ENCODE measurements at regions not wholly inside any gene's neighbourhood (a gene's known extent, or its start where the extent isn't known, plus 50 kb on each side); places are given as distances from the start of the nearest gene placed in this dataset.

DNA sequence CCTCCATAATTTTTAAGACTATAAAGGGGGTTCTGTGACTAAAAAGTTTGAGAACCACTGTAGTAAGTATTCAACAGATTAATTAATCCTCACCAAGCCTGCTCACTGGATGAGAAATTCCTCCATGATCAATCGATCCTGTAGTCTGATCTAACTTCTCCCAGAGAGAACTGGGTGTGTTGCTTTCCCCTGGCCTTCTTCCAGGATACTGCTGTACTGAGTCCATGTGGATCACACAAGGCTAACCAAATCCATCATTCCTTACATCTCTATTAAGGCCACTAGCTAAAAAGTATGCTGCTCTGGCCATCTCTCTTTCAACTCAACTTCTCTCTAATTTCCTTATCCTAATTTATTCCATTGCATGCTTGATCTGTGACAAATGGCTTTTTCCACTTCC lies 280.2 kb upstream of the PCSK5 start:
- Histone ChIP-seq H3K36me3 (ENCODE audit: control insufficient read depth in 2 of 2, extremely low read depth in 1 of 2, insufficient read depth in 2 of 2, low read length in 2 of 2) (no peaks in the 10 kb centered on the region), H3K27me3 (ENCODE audit: control insufficient read depth in 2 of 2, insufficient read depth in 2 of 2, low read length in 2 of 2) (no peaks in the 10 kb centered on the region), H3K79me2 (ENCODE audit: control insufficient read depth, insufficient read depth, low read length) (no peaks in the 10 kb centered on the region), H3K9me1 (replicated peaks; ENCODE audit: control insufficient read depth, extremely low read depth, insufficient read depth, low read length) (no peaks in the 10 kb centered on the region), H3K9me3 (replicated peaks; ENCODE audit: control insufficient read depth, insufficient read depth, low read length) (no peaks in the 10 kb centered on the region), H3K4me1 (ENCODE audit: control insufficient read depth, extremely low read depth, insufficient read depth, low read length) (no peaks in the 10 kb centered on the region), H3K4me2 (ENCODE audit: insufficient read depth, low read length) (no peak overlapping the region), H3K27ac (ENCODE audit: insufficient read depth, low read depth, low read length) (no peak overlapping the region), H3K4me3 (replicated peaks in 1 of 3; ENCODE audit: insufficient read depth in 1 of 3, low read depth in 1 of 3, low read length in 3 of 3) (no peak overlapping the region), H3K9ac (replicated peaks; ENCODE audit: extremely low read depth, insufficient read depth, low read length) (no peak overlapping the region), H2AFZ (ENCODE audit: low read depth, low read length) (no peak overlapping the region), H4K20me1 (replicated peaks; ENCODE audit: control insufficient read depth, extremely low read depth, insufficient read depth, low read length) (no peaks in the 10 kb centered on the region)
- CTCF ChIA-PET, result no interaction called here
- TF ChIP-seq EZH2 (IDR thresholded peaks at IDR 0.05; ENCODE audit: borderline replicate concordance, low read depth, low read length, severe bottlenecking), result no peak
- no peak for TF ChIP-seq MYC (IDR thresholded peaks at IDR 0.05; ENCODE audit: low read depth, low read length)
- TF ChIP-seq, protein P1, sequence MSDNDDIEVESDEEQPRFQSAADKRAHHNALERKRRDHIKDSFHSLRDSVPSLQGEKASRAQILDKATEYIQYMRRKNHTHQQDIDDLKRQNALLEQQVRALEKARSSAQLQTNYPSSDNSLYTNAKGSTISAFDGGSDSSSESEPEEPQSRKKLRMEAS (IDR thresholded peaks at IDR 0.05; ENCODE audit: insufficient read depth, insufficient read length), result no peak
- no peak for TF ChIP-seq FOS (IDR thresholded peaks at IDR 0.05; ENCODE audit: borderline replicate concordance, insufficient read depth, low read length)
- no peak for TF ChIP-seq JUN (IDR thresholded peaks at IDR 0.05; ENCODE audit: borderline replicate concordance, insufficient read depth, insufficient read length, low read depth)
- intact Hi-C loops (cut with micrococcal nuclease), result no loop called here
- no TSS peak for BruUV-seq (replicated peaks)
- FAIRE-seq (no peak), DNase-seq (ENCODE audit: low read depth, low spot score) (no peak)
- POLR2A ChIA-PET, result no interaction called here
- dilution Hi-C loops (cut with MboI; ENCODE audit: extremely low pct_ligation_motif_present, low sequenced_read_pairs), result no loop called here

DNA sequence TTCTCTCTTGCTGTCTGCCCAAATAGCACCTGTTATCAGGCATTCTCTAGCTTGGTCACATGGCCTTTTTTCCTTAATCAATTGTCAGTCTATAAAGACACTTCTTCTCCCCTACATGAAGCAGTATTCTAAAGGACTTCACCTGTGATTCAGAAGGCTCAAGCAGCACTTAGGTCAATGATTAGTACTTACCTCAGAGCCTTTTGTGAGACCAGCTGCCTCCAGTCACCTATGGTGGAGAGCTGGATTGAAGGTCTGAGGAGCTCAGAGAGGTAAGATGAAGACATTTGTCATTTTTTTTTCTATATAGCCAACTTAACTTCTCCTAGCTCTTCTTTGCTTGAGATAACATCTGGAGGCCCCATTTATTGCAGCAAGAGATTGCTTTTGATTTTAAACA lies 278.3 kb upstream of the PCSK5 start:
- Histone ChIP-seq H3K79me2 (ENCODE audit: control insufficient read depth, insufficient read depth, low read length) (no peaks in the 10 kb centered on the region), H4K20me1 (replicated peaks; ENCODE audit: control insufficient read depth, extremely low read depth, insufficient read depth, low read length) (no peaks in the 10 kb centered on the region), H3K27me3 (ENCODE audit: control insufficient read depth in 2 of 2, insufficient read depth in 2 of 2, low read length in 2 of 2) (no peaks in the 10 kb centered on the region), H3K9ac (replicated peaks; ENCODE audit: extremely low read depth, insufficient read depth, low read length) (no peak overlapping the region), H3K36me3 (ENCODE audit: control insufficient read depth in 2 of 2, extremely low read depth in 1 of 2, insufficient read depth in 2 of 2, low read length in 2 of 2) (no peaks in the 10 kb centered on the region), H3K9me1 (replicated peaks; ENCODE audit: control insufficient read depth, extremely low read depth, insufficient read depth, low read length) (no peaks in the 10 kb centered on the region), H3K4me1 (ENCODE audit: control insufficient read depth, extremely low read depth, insufficient read depth, low read length) (no peaks in the 10 kb centered on the region), H3K27ac (ENCODE audit: insufficient read depth, low read depth, low read length) (no peak overlapping the region), H3K9me3 (replicated peaks; ENCODE audit: control insufficient read depth, insufficient read depth, low read length) (no peaks in the 10 kb centered on the region), H3K4me3 (replicated peaks in 1 of 3; ENCODE audit: insufficient read depth in 1 of 3, low read depth in 1 of 3, low read length in 3 of 3) (no peak overlapping the region), H3K4me2 (ENCODE audit: insufficient read depth, low read length) (no peak overlapping the region), H2AFZ (ENCODE audit: low read depth, low read length) (no peak overlapping the region)
- no peak for DNase-seq (ENCODE audit: low read depth, low spot score)
- FAIRE-seq, result no peak
- intact Hi-C loops (cut with micrococcal nuclease), result no loop called here
- TF ChIP-seq, protein P1 (IDR thresholded peaks at IDR 0.05; ENCODE audit: insufficient read depth, insufficient read length), result no peak
- no peak for TF ChIP-seq POLR2A (IDR thresholded peaks at IDR 0.05; ENCODE audit: low read depth, low read length)
- TF ChIP-seq, protein P2, sequence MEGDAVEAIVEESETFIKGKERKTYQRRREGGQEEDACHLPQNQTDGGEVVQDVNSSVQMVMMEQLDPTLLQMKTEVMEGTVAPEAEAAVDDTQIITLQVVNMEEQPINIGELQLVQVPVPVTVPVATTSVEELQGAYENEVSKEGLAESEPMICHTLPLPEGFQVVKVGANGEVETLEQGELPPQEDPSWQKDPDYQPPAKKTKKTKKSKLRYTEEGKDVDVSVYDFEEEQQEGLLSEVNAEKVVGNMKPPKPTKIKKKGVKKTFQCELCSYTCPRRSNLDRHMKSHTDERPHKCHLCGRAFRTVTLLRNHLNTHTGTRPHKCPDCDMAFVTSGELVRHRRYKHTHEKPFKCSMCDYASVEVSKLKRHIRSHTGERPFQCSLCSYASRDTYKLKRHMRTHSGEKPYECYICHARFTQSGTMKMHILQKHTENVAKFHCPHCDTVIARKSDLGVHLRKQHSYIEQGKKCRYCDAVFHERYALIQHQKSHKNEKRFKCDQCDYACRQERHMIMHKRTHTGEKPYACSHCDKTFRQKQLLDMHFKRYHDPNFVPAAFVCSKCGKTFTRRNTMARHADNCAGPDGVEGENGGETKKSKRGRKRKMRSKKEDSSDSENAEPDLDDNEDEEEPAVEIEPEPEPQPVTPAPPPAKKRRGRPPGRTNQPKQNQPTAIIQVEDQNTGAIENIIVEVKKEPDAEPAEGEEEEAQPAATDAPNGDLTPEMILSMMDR (IDR thresholded peaks at IDR 0.05; ENCODE audit: extremely low read depth in 1 of 2, insufficient read depth in 1 of 2, low read depth in 1 of 2, low read length in 2 of 2), result no peak
- TF ChIP-seq JUN (IDR thresholded peaks at IDR 0.05; ENCODE audit: borderline replicate concordance, insufficient read depth, insufficient read length, low read depth), result no peak
- no peak for TF ChIP-seq GATA2 (IDR thresholded peaks at IDR 0.05; ENCODE audit: insufficient read depth, insufficient read length, low read depth, low read length)
- TF ChIP-seq MYC (IDR thresholded peaks at IDR 0.05; ENCODE audit: low read depth, low read length), result no peak
- TF ChIP-seq POLR2AphosphoS5 (IDR thresholded peaks at IDR 0.05; ENCODE audit: insufficient read depth, low read depth, low read length), result no peak
- TF ChIP-seq FOS (IDR thresholded peaks at IDR 0.05; ENCODE audit: borderline replicate concordance, insufficient read depth, low read length), result no peak
- TF ChIP-seq EZH2 (IDR thresholded peaks at IDR 0.05; ENCODE audit: borderline replicate concordance, low read depth, low read length, severe bottlenecking), result no peak
- ChIA-PET POLR2A (no interaction called here), CTCF (no interaction called here)
- BruUV-seq (replicated peaks), result no TSS peak
- dilution Hi-C loops (cut with MboI; ENCODE audit: extremely low pct_ligation_motif_present, low sequenced_read_pairs), result no loop called here
